HL-60 (cell line): ENCODE measurements at regions not wholly inside any gene's neighbourhood (a gene's known extent, or its start where the extent isn't known, plus 50 kb on each side); places are given as distances from the start of the nearest gene placed in this dataset.

Source experiments
- CTCF ChIP-seq: IDR thresholded peaks from one replicate; pipeline ENCODE4 v1.5.1; 2011; ENCODE audit warnings: low read length, control low read depth, inconsistent platforms; ENCODE audit not compliant: insufficient read depth
- GABPA ChIP-seq: IDR thresholded peaks from 2 replicates; pipeline ENCODE4 v1.6.1; 2012; ENCODE audit warnings: low read depth
- SPI1 ChIP-seq: IDR thresholded peaks from 2 replicates; pipeline ENCODE4 v1.6.1; 2012; ENCODE audit warnings: low read depth, mild to moderate bottlenecking, borderline replicate concordance

GRCh38 chr3:75082845-75083244, 468.4 kb upstream of the CNTN3 start:
- TF ChIP-seq CTCF: no peak
- no peak for TF ChIP-seq SPI1
- TF ChIP-seq GABPA: no peak
